ENCODE measurements at regions not wholly inside any gene's neighbourhood (a gene's known extent, or its start where the extent isn't known, plus 50 kb on each side); places are given as distances from the start of the nearest gene placed in this dataset.

DNA sequence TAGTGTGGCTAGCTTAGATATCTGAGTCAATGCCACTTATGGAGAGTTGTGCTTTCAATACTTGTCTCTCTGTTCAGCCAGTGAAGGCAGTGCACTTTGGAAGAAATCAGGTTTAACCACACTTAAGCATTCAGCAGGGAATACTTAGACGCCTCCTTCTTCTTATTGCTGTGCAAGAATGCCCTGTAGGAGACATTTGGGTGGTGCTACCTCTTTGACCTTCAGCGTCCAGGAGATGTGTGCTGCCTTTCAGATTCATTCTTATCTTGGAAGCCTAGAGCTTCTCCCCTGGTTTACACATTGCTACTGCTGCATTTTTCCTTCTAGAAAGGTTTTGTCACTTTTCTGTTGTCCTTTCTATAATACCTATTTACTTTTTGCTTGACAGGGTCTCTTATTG, 350.5 kb downstream of the ARL6IP6 start:
- Histone ChIP-seq H3K9me2 (replicated peaks; ENCODE audit: control insufficient read depth, low read length) (no peaks in the 10 kb centered on the region), H3F3A (ENCODE audit: control insufficient read depth, insufficient read depth) (no peaks in the 10 kb centered on the region), H3K4me1 (ENCODE audit: control insufficient read depth, low read length) (no peaks in the 10 kb centered on the region), H3K27me3 (ENCODE audit: control insufficient read depth, low read length) (no peaks in the 10 kb centered on the region), H3K36me3 (ENCODE audit: control insufficient read depth, low read length) (no peaks in the 10 kb centered on the region), H3K4me3 (ENCODE audit: low read length) (no peak overlapping the region), H4K20me1 (ENCODE audit: control insufficient read depth, insufficient read depth, low read depth, low read length) (no peaks in the 10 kb centered on the region), H3K4me2 (ENCODE audit: low read length) (no peak overlapping the region), H3K79me2 (ENCODE audit: control insufficient read depth, low read length) (no peaks in the 10 kb centered on the region), H3K27ac (ENCODE audit: low read depth, low read length) (no peak overlapping the region), H3K9me3 (ENCODE audit: control insufficient read depth, insufficient read depth, low read length) (no peaks in the 10 kb centered on the region)
- TF ChIP-seq EZH2phosphoT487 (IDR thresholded peaks at IDR 0.05; ENCODE audit: borderline replicate concordance, low read length) = no peak
- TF ChIP-seq, protein P1, sequence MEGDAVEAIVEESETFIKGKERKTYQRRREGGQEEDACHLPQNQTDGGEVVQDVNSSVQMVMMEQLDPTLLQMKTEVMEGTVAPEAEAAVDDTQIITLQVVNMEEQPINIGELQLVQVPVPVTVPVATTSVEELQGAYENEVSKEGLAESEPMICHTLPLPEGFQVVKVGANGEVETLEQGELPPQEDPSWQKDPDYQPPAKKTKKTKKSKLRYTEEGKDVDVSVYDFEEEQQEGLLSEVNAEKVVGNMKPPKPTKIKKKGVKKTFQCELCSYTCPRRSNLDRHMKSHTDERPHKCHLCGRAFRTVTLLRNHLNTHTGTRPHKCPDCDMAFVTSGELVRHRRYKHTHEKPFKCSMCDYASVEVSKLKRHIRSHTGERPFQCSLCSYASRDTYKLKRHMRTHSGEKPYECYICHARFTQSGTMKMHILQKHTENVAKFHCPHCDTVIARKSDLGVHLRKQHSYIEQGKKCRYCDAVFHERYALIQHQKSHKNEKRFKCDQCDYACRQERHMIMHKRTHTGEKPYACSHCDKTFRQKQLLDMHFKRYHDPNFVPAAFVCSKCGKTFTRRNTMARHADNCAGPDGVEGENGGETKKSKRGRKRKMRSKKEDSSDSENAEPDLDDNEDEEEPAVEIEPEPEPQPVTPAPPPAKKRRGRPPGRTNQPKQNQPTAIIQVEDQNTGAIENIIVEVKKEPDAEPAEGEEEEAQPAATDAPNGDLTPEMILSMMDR (IDR thresholded peaks at IDR 0.05; ENCODE audit: low read depth, low read length, poor library complexity, severe bottlenecking) = no peak

DNA sequence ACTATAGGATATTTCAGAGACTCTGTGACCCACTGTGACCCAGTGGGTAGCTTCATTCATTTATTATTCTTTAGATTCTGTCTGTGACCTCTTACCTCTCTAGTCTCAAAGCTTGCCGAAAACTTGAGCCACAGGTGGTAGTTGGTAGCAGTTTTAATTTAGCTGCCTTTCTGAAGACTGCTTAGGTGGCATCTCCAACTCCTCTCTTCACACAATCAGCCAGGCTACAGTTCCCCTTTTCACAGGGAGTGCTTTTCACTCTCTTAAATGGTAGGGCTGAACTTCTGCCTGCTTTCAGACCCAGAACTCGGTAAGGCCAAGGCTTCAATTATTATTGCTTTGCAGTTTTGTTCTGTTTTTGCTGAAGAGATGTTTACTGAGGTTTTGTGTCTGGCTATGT, 349.6 kb downstream of the ARL6IP6 start:
- Histone ChIP-seq H3K79me2 (ENCODE audit: control insufficient read depth, low read length) (no peaks in the 10 kb centered on the region), H3K4me2 (ENCODE audit: low read length) (no peak overlapping the region), H3F3A (ENCODE audit: control insufficient read depth, insufficient read depth) (no peaks in the 10 kb centered on the region), H3K27ac (ENCODE audit: low read depth, low read length) (no peak overlapping the region), H3K27me3 (ENCODE audit: control insufficient read depth, low read length) (no peaks in the 10 kb centered on the region), H4K20me1 (ENCODE audit: control insufficient read depth, insufficient read depth, low read depth, low read length) (no peaks in the 10 kb centered on the region), H3K9me3 (ENCODE audit: control insufficient read depth, insufficient read depth, low read length) (no peaks in the 10 kb centered on the region), H3K36me3 (ENCODE audit: control insufficient read depth, low read length) (no peaks in the 10 kb centered on the region), H3K4me3 (ENCODE audit: low read length) (no peak overlapping the region), H3K9me2 (replicated peaks; ENCODE audit: control insufficient read depth, low read length) (no peaks in the 10 kb centered on the region), H3K4me1 (ENCODE audit: control insufficient read depth, low read length) (no peaks in the 10 kb centered on the region)
- TF ChIP-seq EZH2phosphoT487 (IDR thresholded peaks at IDR 0.05; ENCODE audit: borderline replicate concordance, low read length) = no peak
- TF ChIP-seq, protein P1 (IDR thresholded peaks at IDR 0.05; ENCODE audit: low read depth, low read length, poor library complexity, severe bottlenecking) = no peak

DNA sequence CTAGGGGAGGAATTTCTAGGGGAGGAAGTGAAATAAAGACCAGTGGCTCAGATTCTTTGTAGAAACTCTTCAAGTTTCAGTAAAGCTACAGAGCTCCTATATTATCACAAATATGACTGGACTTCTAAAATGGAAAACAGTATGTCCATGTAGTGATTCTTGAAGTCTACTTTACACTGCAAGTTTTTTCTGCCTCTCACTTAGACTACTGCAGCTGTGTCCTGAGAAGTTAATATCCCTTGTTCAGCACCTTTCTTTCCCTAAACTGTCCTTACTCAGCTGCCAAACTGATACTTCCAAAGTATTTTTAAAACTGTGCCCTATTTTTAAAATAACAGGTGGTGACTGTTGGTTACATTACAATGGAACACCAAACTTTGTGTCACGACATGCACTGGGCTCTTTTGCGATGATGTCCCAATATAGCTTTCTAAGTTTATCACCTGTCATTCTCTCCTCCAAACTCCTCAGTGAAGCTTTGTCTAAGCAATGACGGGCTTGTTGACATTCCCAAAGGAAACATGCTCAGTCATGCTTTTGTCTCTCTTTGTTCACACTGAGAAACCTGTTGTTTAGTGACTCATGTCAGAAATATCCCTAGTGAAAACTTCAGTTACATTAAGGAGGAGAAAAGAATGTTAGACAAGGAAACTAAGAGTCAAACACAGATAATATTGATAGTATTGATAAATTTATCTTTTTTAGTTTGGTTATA, 341.1 kb downstream of the ARL6IP6 start:
- H3K9me3 ChIP-seq (ENCODE audit: control insufficient read depth, insufficient read depth, low read length) = no peaks in the 10 kb centered on the region

More for the DNA sequence above, 341.1 kb downstream of the ARL6IP6 start:
- no peaks in the 10 kb centered on the region for H3K9me2 ChIP-seq (replicated peaks; ENCODE audit: control insufficient read depth, low read length)
- H3K4me2 ChIP-seq (ENCODE audit: low read length) = no peak overlapping the region
- H3K36me3 ChIP-seq (ENCODE audit: control insufficient read depth, low read length) = no peaks in the 10 kb centered on the region
- H4K20me1 ChIP-seq (ENCODE audit: control insufficient read depth, insufficient read depth, low read depth, low read length) = no peaks in the 10 kb centered on the region
- H3F3A ChIP-seq (ENCODE audit: control insufficient read depth, insufficient read depth) = no peaks in the 10 kb centered on the region
- no peaks in the 10 kb centered on the region for H3K79me2 ChIP-seq (ENCODE audit: control insufficient read depth, low read length)
- H3K27ac ChIP-seq (ENCODE audit: low read depth, low read length) = no peak overlapping the region
- no peak for TF ChIP-seq EZH2phosphoT487 (IDR thresholded peaks at IDR 0.05; ENCODE audit: borderline replicate concordance, low read length)
- TF ChIP-seq, protein P1 (IDR thresholded peaks at IDR 0.05; ENCODE audit: low read depth, low read length, poor library complexity, severe bottlenecking) = no peak
- no peaks in the 10 kb centered on the region for H3K27me3 ChIP-seq (ENCODE audit: control insufficient read depth, low read length)
- H3K4me1 ChIP-seq (ENCODE audit: control insufficient read depth, low read length) = no peaks in the 10 kb centered on the region
- H3K4me3 ChIP-seq (ENCODE audit: low read length) = no peak overlapping the region

All from DOHH2 (cell line).